ENCODE measurements at regions not wholly inside any gene's neighbourhood (a gene's known extent, or its start where the extent isn't known, plus 50 kb on each side); places are given as distances from the start of the nearest gene placed in this dataset.
"Not testable (repeated sequence)": the region's sequence is repeated elsewhere in the genome, so short reads cannot be mapped to it uniquely, and the experiment has no call there.

GRCh38 chr21:20283836-20284235 is 714.4 kb upstream of the NCAM2 start:
- no peak for ATAC-seq
- Histone ChIP-seq H3K27me3 (no peaks in the 10 kb centered on the region), H3K27ac (no peak overlapping the region), H3K9me3 (no peaks in the 10 kb centered on the region), H3K36me3 (no peaks in the 10 kb centered on the region), H3K4me1 (no peaks in the 10 kb centered on the region), H3K4me3 (no peak overlapping the region)
- DNase-seq = no peak
- in situ Hi-C loops (cut with MboI; ENCODE audit: low sequenced_read_pairs in 4 of 4) (no loop called here), intact Hi-C loops (cut with DNase I; ENCODE audit: low total_unique reads) (no loop called here)
- TF ChIP-seq POLR2A (IDR thresholded peaks at IDR 0.05) (no peak), CTCF (IDR thresholded peaks at IDR 0.05 in 4 of 5, conservative IDR thresholded peaks at IDR 0.05 in 1 of 5) (no peak)

- Histone ChIP-seq H3K36me3 (no peaks in the 10 kb centered on the region), H3K9me3 (no peaks in the 10 kb centered on the region), H3K27me3 (no peaks in the 10 kb centered on the region), H3K4me3 (no peak overlapping the region), H3K4me1 (no peaks in the 10 kb centered on the region), H3K27ac (no peak overlapping the region)
- no peak for DNase-seq
- in situ Hi-C loops (cut with MboI; ENCODE audit: low sequenced_read_pairs in 4 of 4) (no loop called here), intact Hi-C loops (cut with DNase I; ENCODE audit: low total_unique reads) (no loop called here)
- TF ChIP-seq CTCF (IDR thresholded peaks at IDR 0.05 in 4 of 5, conservative IDR thresholded peaks at IDR 0.05 in 1 of 5) (no peak), POLR2A (IDR thresholded peaks at IDR 0.05) (no peak)
- ATAC-seq = no peak
Observed at GRCh38 chr21:20292280-20292679, 705.9 kb upstream of the NCAM2 start.

GRCh38 chr21:20292854-20293253 is 705.4 kb upstream of the NCAM2 start:
- H3K27ac ChIP-seq; in situ Hi-C loops (cut with MboI; ENCODE audit: low sequenced_read_pairs in 4 of 4); H3K4me3 ChIP-seq; H3K4me1 ChIP-seq; DNase-seq; H3K27me3 ChIP-seq; H3K9me3 ChIP-seq; intact Hi-C loops (cut with DNase I; ENCODE audit: low total_unique reads); ATAC-seq; H3K36me3 ChIP-seq: not testable (repeated sequence)

- ATAC-seq (no peak), DNase-seq (no peak)
- in situ Hi-C loops (cut with MboI; ENCODE audit: low sequenced_read_pairs in 4 of 4) (no loop called here), intact Hi-C loops (cut with DNase I; ENCODE audit: low total_unique reads) (no loop called here)
- Histone ChIP-seq H3K4me1 (no peaks in the 10 kb centered on the region), H3K27me3 (no peaks in the 10 kb centered on the region), H3K27ac (no peak overlapping the region), H3K36me3 (no peaks in the 10 kb centered on the region), H3K9me3 (no peaks in the 10 kb centered on the region), H3K4me3 (no peak overlapping the region)
- no peak for TF ChIP-seq CTCF (IDR thresholded peaks at IDR 0.05 in 4 of 5, conservative IDR thresholded peaks at IDR 0.05 in 1 of 5)
- TF ChIP-seq POLR2A (IDR thresholded peaks at IDR 0.05) = no peak
Observed at GRCh38 chr21:20301395-20301794, 696.8 kb upstream of the NCAM2 start.

- Histone ChIP-seq H3K27ac (no peak overlapping the region), H3K27me3 (no peaks in the 10 kb centered on the region), H3K4me1 (no peaks in the 10 kb centered on the region), H3K36me3 (no peaks in the 10 kb centered on the region), H3K4me3 (no peak overlapping the region), H3K9me3 (no peaks in the 10 kb centered on the region)
- in situ Hi-C loops (cut with MboI; ENCODE audit: low sequenced_read_pairs in 4 of 4) = no loop called here
- no peak for ATAC-seq
- intact Hi-C loops (cut with DNase I; ENCODE audit: low total_unique reads) = no loop called here
- no peak for DNase-seq
- TF ChIP-seq CTCF (IDR thresholded peaks at IDR 0.05 in 4 of 5, conservative IDR thresholded peaks at IDR 0.05 in 1 of 5) (no peak), POLR2A (IDR thresholded peaks at IDR 0.05) (no peak)
Observed at GRCh38 chr21:20302084-20302483, 696.1 kb upstream of the NCAM2 start.

Measured in gastrocnemius medialis (tissue), 4 donors.